IPS DF 6.9 (cell line): ENCODE measurements at regions not wholly inside any gene's neighbourhood (a gene's known extent, or its start where the extent isn't known, plus 50 kb on each side); places are given as distances from the start of the nearest gene placed in this dataset.

Experiments used
- DNase-seq: peaks from one replicate; pipeline ENCODE4 v3.0.0-alpha.2; 2013; ENCODE audit warnings: low read depth, low spot score
- H3K27ac ChIP-seq: one replicate; pipeline ENCODE4 v1.5.1; 2013; ENCODE audit warnings: low read length, control low read depth
- H3K27me3 ChIP-seq: 2 replicates; pipeline ENCODE4 v1.6.1; 2013; ENCODE audit warnings: mild to moderate bottlenecking, low read length; ENCODE audit not compliant: control insufficient read depth, insufficient read depth
- H3K36me3 ChIP-seq: 2 replicates; pipeline ENCODE4 v1.6.1; 2013; ENCODE audit warnings: low read length; ENCODE audit not compliant: control insufficient read depth, insufficient read depth
- H3K4me1 ChIP-seq: 2 replicates; pipeline ENCODE4 v1.6.1; 2013; ENCODE audit warnings: low read length; ENCODE audit not compliant: control insufficient read depth, insufficient read depth
- H3K4me3 ChIP-seq: 2 replicates; pipeline ENCODE4 v1.5.1; 2013; ENCODE audit warnings: mild to moderate bottlenecking, low read length
- H3K9me3 ChIP-seq: 2 replicates; pipeline ENCODE4 v1.6.1; 2013; ENCODE audit warnings: low read length, inconsistent platforms; ENCODE audit not compliant: control insufficient read depth, insufficient read depth
- WGBS: extraction: QIAGEN DNeasy Blood & Tissue Kit; methylation state at CpG from one replicate; pipeline ENCODE4 v1.1.7; 2013; ENCODE audit warnings: mixed read lengths, missing lambda C conversion rate; ENCODE audit not compliant: insufficient read length, insufficient coverage; 5-methylcytosine and 5-hydroxymethylcytosine counted together

DNA sequence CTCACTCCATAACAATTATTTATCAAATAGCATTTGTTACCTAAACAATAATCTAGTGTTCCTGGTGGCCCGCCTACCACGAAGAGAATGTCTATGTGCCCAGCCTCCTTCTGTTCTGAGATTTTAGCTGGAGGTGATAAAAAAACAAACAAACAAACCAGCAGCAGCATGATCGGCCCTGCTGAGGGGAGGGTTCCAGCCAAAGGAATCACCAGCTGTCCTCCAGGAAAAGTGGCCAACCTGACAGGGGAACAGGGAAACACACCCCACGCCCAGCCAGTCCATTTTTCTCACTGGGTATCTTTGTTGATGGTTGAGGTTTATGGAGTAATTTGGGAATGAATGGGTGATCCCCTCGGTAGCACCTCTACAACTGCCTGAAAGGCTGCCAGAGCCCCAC lies 203.0 kb upstream of the DYNLRB2 start:
- no peak for DNase-seq
- Histone ChIP-seq H3K27ac (no peak overlapping the region), H3K4me1 (no peaks in the 10 kb centered on the region), H3K27me3 (no peaks in the 10 kb centered on the region), H3K36me3 (no peaks in the 10 kb centered on the region), H3K4me3 (no peak overlapping the region), H3K9me3 (no peaks in the 10 kb centered on the region)
- no CpG with 5 or more reads among the region's 5 CpGs for WGBS

GRCh38 chr16:80330803-80331202 lies 210.0 kb upstream of the DYNLRB2 start:
- WGBS, result no CpG with 5 or more reads among the region's 3 CpGs

DNA sequence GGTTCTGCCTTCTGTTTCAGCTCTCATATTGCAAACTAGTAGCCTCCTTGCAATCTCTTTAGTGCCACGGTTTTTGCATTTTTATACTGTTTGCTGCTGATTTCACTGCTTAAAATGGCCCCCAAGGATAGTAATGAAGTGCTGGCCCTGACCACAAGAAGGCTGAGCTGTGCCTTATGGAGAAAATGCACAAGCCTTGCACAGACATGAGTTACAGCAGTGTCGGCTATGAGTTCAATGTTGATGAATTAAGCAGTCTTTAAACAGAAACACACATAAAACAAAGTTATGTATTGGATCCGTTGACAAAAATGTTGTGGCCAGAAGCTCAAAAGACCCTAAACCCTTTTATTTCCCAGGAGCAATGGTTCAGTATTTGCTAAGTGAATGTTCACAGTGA lies 210.6 kb upstream of the DYNLRB2 start:
- no CpG with 5 or more reads among the region's 3 CpGs for WGBS
- DNase-seq, result no peak
- H3K4me3 ChIP-seq, result no peak overlapping the region
- H3K36me3 ChIP-seq, result no peaks in the 10 kb centered on the region
- H3K9me3 ChIP-seq, result no peaks in the 10 kb centered on the region
- no peaks in the 10 kb centered on the region for H3K27me3 ChIP-seq
- no peak overlapping the region for H3K27ac ChIP-seq
- no peaks in the 10 kb centered on the region for H3K4me1 ChIP-seq

More at GRCh38 chr16:80330803-80331202, 210.0 kb upstream of the DYNLRB2 start:
- no peaks in the 10 kb centered on the region for H3K4me1 ChIP-seq
- no peak overlapping the region for H3K27ac ChIP-seq
- H3K27me3 ChIP-seq, result no peaks in the 10 kb centered on the region
- H3K36me3 ChIP-seq, result no peaks in the 10 kb centered on the region
- H3K4me3 ChIP-seq, result no peak overlapping the region
- no peaks in the 10 kb centered on the region for H3K9me3 ChIP-seq
- no peak for DNase-seq

- WGBS, result no CpG with 5 or more reads among the region's 1 CpG
- H3K9me3 ChIP-seq, result no peaks in the 10 kb centered on the region
- H3K4me3 ChIP-seq, result no peak overlapping the region
- no peaks in the 10 kb centered on the region for H3K27me3 ChIP-seq
- DNase-seq, result no peak
- H3K4me1 ChIP-seq, result peaks cover 2% of the 10 kb centered on the region; the same call in 1 of the 2 replicates
- no peak overlapping the region for H3K27ac ChIP-seq
- H3K36me3 ChIP-seq, result no peaks in the 10 kb centered on the region
Observed at GRCh38 chr16:80327740-80328139, 213.1 kb upstream of the DYNLRB2 start.

GRCh38 chr16:80324371-80324770 lies 216.4 kb upstream of the DYNLRB2 start:
- no peak for DNase-seq
- no peak overlapping the region for H3K4me3 ChIP-seq

GRCh38 chr16:80323808-80324195 lies 217.0 kb upstream of the DYNLRB2 start:
- no peak for DNase-seq
- no CpG with 5 or more reads among the region's 3 CpGs for WGBS
- no peak overlapping the region for H3K27ac ChIP-seq

More at GRCh38 chr16:80324371-80324770, 216.4 kb upstream of the DYNLRB2 start:
- no peaks in the 10 kb centered on the region for H3K9me3 ChIP-seq
- H3K36me3 ChIP-seq, result no peaks in the 10 kb centered on the region
- WGBS, result no CpG with 5 or more reads among the region's 3 CpGs
- H3K27me3 ChIP-seq, result no peaks in the 10 kb centered on the region
- peaks cover 2% of the 10 kb centered on the region; the same call in 1 of the 2 replicates for H3K4me1 ChIP-seq
- no peak overlapping the region for H3K27ac ChIP-seq

DNA sequence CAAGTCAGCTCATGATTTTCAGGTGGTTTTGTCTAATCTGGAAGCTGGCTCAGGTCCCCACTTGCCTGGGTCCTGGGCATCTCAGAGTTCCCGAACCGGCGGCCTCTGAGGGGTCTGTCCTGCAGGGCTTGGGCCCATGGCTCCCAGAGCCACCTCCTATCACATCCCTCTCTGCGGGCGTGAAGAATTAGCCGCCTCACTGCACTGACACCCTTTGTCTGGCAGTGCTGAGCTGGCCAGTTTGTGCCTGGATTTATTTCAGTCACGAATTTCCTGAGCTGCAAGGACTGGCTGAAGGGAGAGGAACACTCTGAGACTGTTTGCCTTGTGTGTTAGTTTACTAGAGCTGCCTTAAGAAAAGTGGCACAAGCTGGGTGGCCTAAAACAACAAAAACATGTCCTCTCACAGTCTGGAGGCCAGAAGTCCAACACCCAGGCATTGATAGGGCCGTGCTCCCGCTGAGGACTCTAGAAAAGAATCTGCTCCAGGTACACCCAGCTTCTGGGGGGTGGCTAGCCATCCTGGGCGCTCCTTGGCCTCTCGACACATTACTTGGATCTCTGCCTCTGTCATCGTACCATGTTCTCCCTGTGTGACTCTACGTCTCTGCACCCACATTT lies 217.5 kb upstream of the DYNLRB2 start:
- Histone ChIP-seq H3K4me1 (peaks cover 2% of the 10 kb centered on the region; the same call in 1 of the 2 replicates), H3K36me3 (no peaks in the 10 kb centered on the region), H3K27ac (no peak overlapping the region), H3K27me3 (no peaks in the 10 kb centered on the region), H3K4me3 (no peak overlapping the region), H3K9me3 (no peaks in the 10 kb centered on the region)
- no CpG with 5 or more reads among the region's 13 CpGs for WGBS
- DNase-seq, result no peak

More at GRCh38 chr16:80323808-80324195, 217.0 kb upstream of the DYNLRB2 start:
- no peaks in the 10 kb centered on the region for H3K36me3 ChIP-seq
- H3K9me3 ChIP-seq, result no peaks in the 10 kb centered on the region
- no peaks in the 10 kb centered on the region for H3K27me3 ChIP-seq
- peaks cover 2% of the 10 kb centered on the region; the same call in 1 of the 2 replicates for H3K4me1 ChIP-seq
- no peak overlapping the region for H3K4me3 ChIP-seq

GRCh38 chr16:80319181-80319580 lies 221.6 kb upstream of the DYNLRB2 start:
- H3K9me3 ChIP-seq, result no peaks in the 10 kb centered on the region
- H3K4me1 ChIP-seq, result peaks cover 2% of the 10 kb centered on the region; the same call in 1 of the 2 replicates
- H3K4me3 ChIP-seq, result no peak overlapping the region
- no peak overlapping the region for H3K27ac ChIP-seq
- no peaks in the 10 kb centered on the region for H3K27me3 ChIP-seq
- H3K36me3 ChIP-seq, result no peaks in the 10 kb centered on the region
- no peak for DNase-seq
- WGBS, result no CpG with 5 or more reads among the region's 3 CpGs

DNA sequence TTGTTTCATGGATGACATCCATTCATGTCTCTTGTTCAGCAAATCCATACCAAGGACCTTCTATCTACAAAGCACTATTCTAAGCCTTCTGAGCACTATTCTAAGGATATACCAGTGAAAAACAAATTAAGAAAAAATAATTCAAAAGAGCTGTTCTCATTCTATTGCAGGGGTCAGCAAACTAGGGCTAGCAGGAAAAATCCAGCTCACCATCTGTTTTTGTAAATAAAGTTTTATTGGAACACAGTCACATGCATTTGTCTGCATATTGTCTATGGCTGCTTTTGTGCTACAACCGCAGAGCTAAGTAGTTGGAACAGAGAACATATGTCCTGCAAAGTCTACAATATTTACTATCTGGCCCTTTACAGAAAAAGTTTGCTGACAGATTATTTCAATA lies 222.7 kb upstream of the DYNLRB2 start:
- no peaks in the 10 kb centered on the region for H3K4me1 ChIP-seq
- no peak for DNase-seq
- no CpG with 5 or more reads among the region's 1 CpG for WGBS

GRCh38 chr16:80317599-80318037 lies 223.2 kb upstream of the DYNLRB2 start:
- no peak for DNase-seq
- Histone ChIP-seq H3K4me1 (no peaks in the 10 kb centered on the region), H3K27ac (no peak overlapping the region), H3K36me3 (no peaks in the 10 kb centered on the region), H3K9me3 (no peaks in the 10 kb centered on the region), H3K27me3 (no peaks in the 10 kb centered on the region), H3K4me3 (no peak overlapping the region)
- WGBS, result no CpG with 5 or more reads among the region's 8 CpGs

More for the DNA sequence above, 222.7 kb upstream of the DYNLRB2 start:
- H3K27me3 ChIP-seq, result no peaks in the 10 kb centered on the region
- H3K36me3 ChIP-seq, result no peaks in the 10 kb centered on the region
- H3K4me3 ChIP-seq, result no peak overlapping the region
- H3K27ac ChIP-seq, result no peak overlapping the region
- H3K9me3 ChIP-seq, result no peaks in the 10 kb centered on the region

GRCh38 chr16:80317116-80317515 lies 223.7 kb upstream of the DYNLRB2 start:
- no CpG with 5 or more reads among the region's 10 CpGs for WGBS
- DNase-seq, result no peak
- Histone ChIP-seq H3K4me1 (no peaks in the 10 kb centered on the region), H3K27ac (no peak overlapping the region), H3K9me3 (no peaks in the 10 kb centered on the region), H3K36me3 (no peaks in the 10 kb centered on the region), H3K27me3 (no peaks in the 10 kb centered on the region), H3K4me3 (no peak overlapping the region)
